Erythroblast (primary cell): ENCODE measurements at regions not wholly inside any gene's neighbourhood (a gene's known extent, or its start where the extent isn't known, plus 50 kb on each side); places are given as distances from the start of the nearest gene placed in this dataset.
"Not testable (repeated sequence)": the region's sequence is repeated elsewhere in the genome, so short reads cannot be mapped to it uniquely, and the experiment has no call there.

Source experiments
- GATA1 ChIP-seq: IDR thresholded peaks from 2 replicates; pipeline ENCODE4 v1.6.1; 2011; ENCODE audit warnings: low read depth, mild to moderate bottlenecking, control low read depth, low read length, moderate library complexity
- POLR2A ChIP-seq: IDR thresholded peaks from 2 replicates; pipeline ENCODE4 v1.6.1; 2011; ENCODE audit warnings: mild to moderate bottlenecking, low read length

DNA sequence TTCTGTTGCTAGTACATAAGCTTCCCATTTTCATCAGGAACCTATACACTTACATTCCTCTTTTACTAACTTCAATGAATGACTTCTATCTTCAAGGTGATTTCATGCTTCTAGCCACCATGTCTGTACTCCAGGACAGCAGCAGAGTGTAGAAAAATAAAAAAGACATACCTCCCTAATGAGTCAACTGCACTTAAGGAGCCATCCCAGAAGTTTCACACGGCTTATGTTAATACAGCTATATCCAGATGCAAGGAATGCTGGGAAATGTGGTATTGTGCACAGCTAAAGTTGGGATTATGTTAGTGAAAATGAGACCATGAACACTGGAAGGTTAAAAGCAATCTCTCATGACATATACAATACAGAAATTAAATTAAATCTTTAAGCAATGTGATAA lies 174.4 kb upstream of the C1QTNF3 start:
- TF ChIP-seq POLR2A, GATA1: not testable (repeated sequence)
